Ovary (tissue), 3 donors: ENCODE measurements at regions not wholly inside any gene's neighbourhood (a gene's known extent, or its start where the extent isn't known, plus 50 kb on each side); places are given as distances from the start of the nearest gene placed in this dataset.

Source experiments
- CTCF ChIP-seq, 3 donors: fragments of 450-650 bp in 2 of 3; fragments of 200-600 bp in 1 of 3; IDR thresholded peaks; one replicate each; pipeline versions ENCODE4 v1.5.1 to v1.8.0; 2016 to 2022; ENCODE audit warnings: antibody characterized with exemption in 3 of 3, mild to moderate bottlenecking in 1 of 3
- POLR2A ChIP-seq: fragments of 450-650 bp; IDR thresholded peaks from one replicate; pipeline ENCODE4 v1.6.1; 2017; ENCODE audit warnings: antibody characterized with exemption, mild to moderate bottlenecking, moderate library complexity
- donor health status: DM: no; HTN: no; CAD: no.

GRCh38 chr16:5838725-5839124 is 741.1 kb upstream of the EEF2KMT start:
- TF ChIP-seq POLR2A = no peak
- TF ChIP-seq CTCF (IDR thresholded peaks at IDR 0.05) = no peak
